ENCODE measurements at regions not wholly inside any gene's neighbourhood (a gene's known extent, or its start where the extent isn't known, plus 50 kb on each side); places are given as distances from the start of the nearest gene placed in this dataset.

- H3K9me3 Mint-ChIP-seq = peaks cover 3% of the 10 kb centered on the region
- H3K4me1 Mint-ChIP-seq = no peaks in the 10 kb centered on the region
- no peak for ATAC-seq (replicated peaks)
- no peaks in the 10 kb centered on the region for H3K36me3 Mint-ChIP-seq (ENCODE audit: low read depth)
- no peaks in the 10 kb centered on the region for H3K27me3 Mint-ChIP-seq
- peak overlapping the region; percentile 25 for H3K27ac Mint-ChIP-seq
- no peak overlapping the region for H3K4me3 Mint-ChIP-seq
Measured at GRCh38 chr3:72563690-72564370, 284.4 kb downstream of the SHQ1 start.

DNA sequence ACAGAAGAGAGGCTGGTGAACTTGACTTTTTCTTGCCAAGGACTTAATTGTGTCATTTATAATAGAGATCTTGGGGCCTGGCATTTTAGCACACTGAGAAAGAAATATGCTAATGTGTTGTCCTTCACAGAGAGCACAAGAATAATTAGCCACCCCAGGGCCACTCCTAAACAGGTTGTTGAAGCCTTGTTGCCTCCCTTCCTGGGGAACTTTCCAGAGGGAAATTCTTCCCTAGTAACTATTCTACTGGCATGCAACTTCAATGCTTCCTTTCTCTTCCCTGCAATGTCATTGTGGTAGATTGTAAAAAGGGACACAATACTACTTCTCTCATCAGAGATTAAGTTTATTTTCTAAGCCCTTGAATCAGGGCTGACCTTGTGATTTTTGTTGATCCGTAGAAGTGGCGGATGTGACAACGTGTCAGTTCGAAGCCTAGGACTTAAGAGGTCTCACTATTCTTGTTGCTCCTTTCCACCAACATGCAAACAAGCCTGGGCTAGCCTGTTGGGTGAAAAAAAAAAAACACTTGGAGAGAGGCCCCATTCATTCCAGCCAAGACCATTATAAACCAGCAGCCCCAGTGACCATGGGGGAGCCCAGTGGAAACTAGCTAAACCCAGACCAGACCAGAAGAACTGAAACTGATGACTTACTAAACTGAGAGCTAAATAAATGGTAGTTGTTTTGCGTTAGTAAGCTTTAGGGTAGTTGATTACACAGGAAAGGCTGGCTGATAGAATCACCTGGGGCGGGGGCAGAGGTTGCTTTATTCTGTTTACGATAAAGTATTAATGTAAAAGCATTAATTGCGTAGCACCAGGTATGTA is 287.2 kb downstream of the SHQ1 start:
- no peak for ATAC-seq (replicated peaks)
- no peak overlapping the region for H3K4me3 Mint-ChIP-seq
- no peaks in the 10 kb centered on the region for H3K4me1 Mint-ChIP-seq
- no peaks in the 10 kb centered on the region for H3K27me3 Mint-ChIP-seq
- no peak overlapping the region for H3K27ac Mint-ChIP-seq
- no peaks in the 10 kb centered on the region for H3K36me3 Mint-ChIP-seq (ENCODE audit: low read depth)
- peaks cover 8% of the 10 kb centered on the region for H3K9me3 Mint-ChIP-seq

DNA sequence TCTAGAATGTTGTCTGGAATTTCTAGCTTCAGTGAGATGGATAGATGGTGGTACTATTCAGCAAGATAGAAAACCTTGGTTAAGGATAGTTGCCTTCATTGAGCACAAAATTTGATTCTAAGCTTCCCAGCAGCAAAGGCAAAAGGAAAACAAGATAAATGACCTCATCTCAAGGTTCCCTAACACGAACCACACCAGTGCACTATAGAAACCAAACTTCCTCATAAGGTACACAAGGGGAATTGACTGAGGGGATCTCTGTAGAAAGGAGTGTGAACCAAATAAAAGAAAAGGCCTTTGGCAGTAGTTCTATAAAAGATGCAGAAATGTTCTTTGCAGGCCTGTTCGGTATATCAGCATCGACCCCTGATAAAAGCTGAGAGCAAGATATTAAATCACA is 288.9 kb downstream of the SHQ1 start:
- no peak for ATAC-seq (replicated peaks)
- no peak overlapping the region for H3K27ac Mint-ChIP-seq

DNA sequence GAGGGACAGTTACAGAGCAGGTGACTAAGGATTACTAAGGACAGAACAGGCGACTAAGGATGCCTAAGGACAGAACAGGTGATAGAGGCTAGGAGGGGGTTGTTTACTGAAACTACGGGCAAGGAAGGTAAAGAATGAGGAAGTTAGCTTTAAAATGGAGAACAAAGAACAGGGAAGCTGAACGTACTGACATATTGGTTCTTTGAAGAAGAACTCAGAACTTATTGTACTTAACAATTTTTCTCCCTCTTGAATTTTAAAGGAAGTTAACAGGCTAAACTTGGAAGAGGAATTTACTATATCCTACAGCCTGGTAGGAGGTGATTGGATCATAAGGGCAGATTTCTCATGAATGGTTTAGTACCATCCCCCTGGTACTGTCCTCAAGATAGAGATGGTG is 290.2 kb downstream of the SHQ1 start:
- H3K4me1 Mint-ChIP-seq = no peaks in the 10 kb centered on the region
- no peaks in the 10 kb centered on the region for H3K36me3 Mint-ChIP-seq (ENCODE audit: low read depth)
- no peaks in the 10 kb centered on the region for H3K27me3 Mint-ChIP-seq
- ATAC-seq (replicated peaks) = no peak
- H3K9me3 Mint-ChIP-seq = peaks cover 8% of the 10 kb centered on the region
- no peak overlapping the region for H3K4me3 Mint-ChIP-seq
- H3K27ac Mint-ChIP-seq = no peak overlapping the region

More for the DNA sequence above, 288.9 kb downstream of the SHQ1 start:
- H3K4me1 Mint-ChIP-seq = no peaks in the 10 kb centered on the region
- H3K9me3 Mint-ChIP-seq = peaks cover 8% of the 10 kb centered on the region
- no peaks in the 10 kb centered on the region for H3K36me3 Mint-ChIP-seq (ENCODE audit: low read depth)
- H3K4me3 Mint-ChIP-seq = no peak overlapping the region
- no peaks in the 10 kb centered on the region for H3K27me3 Mint-ChIP-seq

DNA sequence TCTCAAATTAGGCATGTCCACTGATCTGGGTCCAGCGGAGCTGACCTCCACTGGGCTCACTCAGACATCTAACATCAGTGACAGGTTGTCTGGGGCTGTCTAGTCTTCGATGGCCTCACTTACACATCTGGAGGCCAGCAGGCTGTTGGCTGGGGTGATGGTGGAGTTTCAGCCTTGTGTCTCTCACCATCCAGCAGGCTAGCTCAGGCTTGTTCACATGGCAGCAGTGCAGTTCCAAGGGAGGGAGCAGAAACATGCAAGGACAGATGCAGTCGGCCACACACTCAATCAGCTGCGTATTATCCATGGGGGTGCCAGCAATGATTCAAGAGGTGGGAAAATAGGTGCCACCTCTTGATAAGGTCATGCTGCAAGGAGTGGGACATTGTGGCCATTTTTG is 292.5 kb downstream of the SHQ1 start:
- H3K27ac Mint-ChIP-seq = no peak overlapping the region
- no peak overlapping the region for H3K4me3 Mint-ChIP-seq
- H3K27me3 Mint-ChIP-seq = no peaks in the 10 kb centered on the region
- H3K36me3 Mint-ChIP-seq (ENCODE audit: low read depth) = no peaks in the 10 kb centered on the region
- H3K9me3 Mint-ChIP-seq = peaks cover 4% of the 10 kb centered on the region
- no peak for ATAC-seq (replicated peaks)
- no peaks in the 10 kb centered on the region for H3K4me1 Mint-ChIP-seq

DNA sequence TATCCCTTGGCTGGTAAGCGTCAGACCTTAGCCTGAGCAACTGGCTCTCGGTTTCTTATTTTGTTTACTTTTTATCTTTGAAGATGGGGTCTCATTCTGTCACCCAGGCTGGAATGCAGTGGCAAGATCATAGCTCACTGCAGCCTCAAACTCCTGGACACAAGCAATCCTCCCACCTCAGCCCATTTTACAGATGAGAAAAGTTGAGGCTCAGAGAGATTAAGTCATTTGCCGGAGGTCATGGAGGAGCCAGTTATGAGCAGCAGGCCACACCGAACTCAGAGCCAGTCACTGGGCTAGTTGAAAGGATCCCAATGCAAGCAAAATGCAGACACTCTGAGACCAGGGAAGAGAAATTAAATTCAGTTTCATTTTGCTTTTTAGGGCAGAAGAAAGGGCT is 293.6 kb downstream of the SHQ1 start:
- Mint-ChIP-seq H3K9me3 (peaks cover 4% of the 10 kb centered on the region), H3K36me3 (ENCODE audit: low read depth) (no peaks in the 10 kb centered on the region), H3K4me3 (no peak overlapping the region), H3K27me3 (no peaks in the 10 kb centered on the region), H3K27ac (no peak overlapping the region), H3K4me1 (peaks cover 6% of the 10 kb centered on the region)
- no peak for ATAC-seq (replicated peaks)

- H3K9me3 Mint-ChIP-seq = peaks cover 4% of the 10 kb centered on the region
- H3K36me3 Mint-ChIP-seq (ENCODE audit: low read depth) = no peaks in the 10 kb centered on the region
- ATAC-seq (replicated peaks) = no peak
- H3K4me3 Mint-ChIP-seq = no peak overlapping the region
- no peak overlapping the region for H3K27ac Mint-ChIP-seq
- peaks cover 6% of the 10 kb centered on the region for H3K4me1 Mint-ChIP-seq
- no peaks in the 10 kb centered on the region for H3K27me3 Mint-ChIP-seq
Measured at GRCh38 chr3:72553298-72553697, 294.9 kb downstream of the SHQ1 start.

GRCh38 chr3:72550582-72551262 is 297.5 kb downstream of the SHQ1 start:
- Mint-ChIP-seq H3K4me1 (peaks cover 6% of the 10 kb centered on the region), H3K27me3 (no peaks in the 10 kb centered on the region), H3K4me3 (peak overlapping the region; percentile 81), H3K36me3 (ENCODE audit: low read depth) (no peaks in the 10 kb centered on the region), H3K9me3 (no peaks in the 10 kb centered on the region), H3K27ac (peak overlapping the region; percentile 94)
- ATAC-seq (replicated peaks) = no peak

DNA sequence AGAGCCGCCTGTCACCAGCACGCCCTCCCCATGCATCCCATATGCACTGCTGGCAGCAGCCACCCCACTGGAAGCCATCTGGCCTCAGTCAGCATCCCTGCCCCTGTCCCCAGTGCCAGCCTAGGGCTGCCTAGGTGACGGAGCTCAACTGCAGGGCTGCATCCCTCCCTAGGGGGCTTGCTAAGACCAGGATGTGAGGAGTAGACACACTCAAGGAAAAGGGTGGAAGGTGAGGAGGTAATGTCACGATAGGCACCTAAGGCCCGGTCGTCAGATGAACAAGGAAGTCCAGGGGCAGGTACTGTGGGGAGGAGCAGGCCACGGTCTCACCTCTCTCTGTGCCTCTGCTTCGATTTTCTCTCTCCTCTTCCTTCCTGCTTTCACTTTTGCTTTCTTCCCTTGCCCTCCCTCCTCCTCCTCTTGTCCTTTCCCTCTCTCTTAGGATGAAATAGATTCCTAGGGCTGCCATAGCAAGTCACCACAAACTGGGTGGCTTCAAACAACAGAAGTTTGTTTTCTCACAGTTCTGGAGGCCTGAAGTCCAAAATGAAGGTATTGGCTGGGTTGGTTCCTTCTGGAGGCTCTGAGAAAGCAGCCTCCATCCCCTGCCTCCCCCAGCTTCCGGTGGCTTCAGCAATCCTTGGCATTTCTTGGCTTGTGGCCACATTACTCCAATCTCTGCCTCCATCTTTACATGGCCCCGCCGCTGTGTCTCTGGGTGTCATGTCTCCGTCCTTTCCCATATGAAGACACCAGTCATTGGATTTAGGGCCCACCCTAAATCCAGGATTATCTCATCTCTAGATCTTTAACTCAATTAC is 298.3 kb downstream of the SHQ1 start:
- H3K9me3 Mint-ChIP-seq = no peaks in the 10 kb centered on the region
- H3K27ac Mint-ChIP-seq = peak overlapping the region; percentile 94
- H3K36me3 Mint-ChIP-seq (ENCODE audit: low read depth) = no peaks in the 10 kb centered on the region
- peaks cover 6% of the 10 kb centered on the region for H3K4me1 Mint-ChIP-seq
- peak; percentile 53 for ATAC-seq (replicated peaks)
- H3K27me3 Mint-ChIP-seq = no peaks in the 10 kb centered on the region
- H3K4me3 Mint-ChIP-seq = peak overlapping the region; percentile 81

- Mint-ChIP-seq H3K27me3 (no peaks in the 10 kb centered on the region), H3K27ac (peak overlapping the region; percentile 94), H3K4me3 (peak overlapping the region; percentile 81)
Measured at GRCh38 chr3:72548981-72549380, 299.3 kb downstream of the SHQ1 start.

DNA sequence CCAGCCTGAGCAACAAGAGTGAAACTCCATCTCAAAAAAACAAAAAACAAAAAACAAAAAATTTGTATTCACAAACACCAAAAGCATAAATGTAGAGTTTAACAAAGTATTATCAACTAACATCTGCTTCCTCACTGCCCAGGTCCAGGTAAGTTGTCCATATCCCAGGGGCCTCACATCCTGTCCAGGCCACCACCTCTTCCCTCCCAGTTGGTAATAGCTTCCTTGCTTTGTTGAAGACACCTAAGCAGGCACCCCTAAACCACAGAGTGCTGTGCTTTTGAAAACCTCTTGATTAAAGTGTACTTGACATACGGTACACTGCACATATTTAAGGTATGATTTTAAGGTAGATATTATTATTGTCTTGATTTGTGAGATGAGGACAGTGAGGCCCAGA is 299.8 kb downstream of the SHQ1 start:
- peak overlapping the region; percentile 94 for H3K27ac Mint-ChIP-seq
- H3K9me3 Mint-ChIP-seq = no peaks in the 10 kb centered on the region
- no peaks in the 10 kb centered on the region for H3K36me3 Mint-ChIP-seq (ENCODE audit: low read depth)
- H3K4me3 Mint-ChIP-seq = no peak overlapping the region
- no peak for ATAC-seq (replicated peaks)
- H3K4me1 Mint-ChIP-seq = peaks cover 6% of the 10 kb centered on the region
- H3K27me3 Mint-ChIP-seq = no peaks in the 10 kb centered on the region

More at GRCh38 chr3:72548981-72549380, 299.3 kb downstream of the SHQ1 start:
- ATAC-seq (replicated peaks) = no peak
- Mint-ChIP-seq H3K4me1 (peaks cover 6% of the 10 kb centered on the region), H3K9me3 (no peaks in the 10 kb centered on the region), H3K36me3 (ENCODE audit: low read depth) (no peaks in the 10 kb centered on the region)

DNA sequence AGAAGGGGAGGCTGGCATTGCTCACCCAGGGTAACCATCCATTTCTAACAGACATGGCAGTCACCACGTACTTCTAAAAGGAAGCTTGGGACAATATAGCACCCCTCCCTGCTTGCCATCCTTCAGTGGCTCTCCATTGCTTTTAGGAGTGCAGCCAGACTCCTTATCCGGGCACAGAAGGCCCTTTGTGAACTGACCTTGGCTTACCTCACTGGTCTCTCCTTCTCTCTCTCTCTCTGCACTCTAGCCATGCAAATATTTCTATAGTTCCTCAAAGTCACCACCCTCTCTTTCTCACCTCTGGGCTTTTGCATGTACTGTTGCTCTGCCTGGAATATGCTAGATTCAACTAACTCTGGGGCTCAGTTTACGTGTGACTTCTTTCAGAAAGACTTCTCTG is 301.1 kb downstream of the SHQ1 start:
- Mint-ChIP-seq H3K9me3 (no peaks in the 10 kb centered on the region), H3K27me3 (no peaks in the 10 kb centered on the region), H3K27ac (no peak overlapping the region), H3K36me3 (ENCODE audit: low read depth) (no peaks in the 10 kb centered on the region), H3K4me1 (peaks cover 6% of the 10 kb centered on the region), H3K4me3 (no peak overlapping the region)
- no peak for ATAC-seq (replicated peaks)

- Mint-ChIP-seq H3K36me3 (ENCODE audit: low read depth) (no peaks in the 10 kb centered on the region), H3K27me3 (no peaks in the 10 kb centered on the region), H3K4me1 (no peaks in the 10 kb centered on the region), H3K4me3 (no peak overlapping the region), H3K9me3 (no peaks in the 10 kb centered on the region), H3K27ac (no peak overlapping the region)
- no peak for ATAC-seq (replicated peaks)
Measured at GRCh38 chr3:72544239-72544638, 304.0 kb downstream of the SHQ1 start.

GRCh38 chr3:72543246-72543645 is 305.0 kb downstream of the SHQ1 start:
- Mint-ChIP-seq H3K9me3 (no peaks in the 10 kb centered on the region), H3K4me3 (no peak overlapping the region), H3K27ac (no peak overlapping the region), H3K36me3 (ENCODE audit: low read depth) (no peaks in the 10 kb centered on the region), H3K4me1 (peaks cover 2% of the 10 kb centered on the region), H3K27me3 (no peaks in the 10 kb centered on the region)
- ATAC-seq (replicated peaks) = no peak

All from activated T-helper 17 cell treated with anti-CD3 and anti-CD28 coated beads, Interleukin-2, amount 50 U/mL, for 72 hours (primary cell).